ENCODE measurements at regions not wholly inside any gene's neighbourhood (a gene's known extent, or its start where the extent isn't known, plus 50 kb on each side); places are given as distances from the start of the nearest gene placed in this dataset.

GRCh38 chr4:182074810-182075209 is 168.4 kb upstream of the TENM3 start:
- no peak for DNase-seq (ENCODE audit: extremely low read depth in 1 of 2, low read depth in 1 of 2)

- no peak for DNase-seq (ENCODE audit: extremely low read depth in 1 of 2, low read depth in 1 of 2)
These were observed 160.3 kb upstream of the TENM3 start for GRCh38 chr4:182082910-182083309.

DNA sequence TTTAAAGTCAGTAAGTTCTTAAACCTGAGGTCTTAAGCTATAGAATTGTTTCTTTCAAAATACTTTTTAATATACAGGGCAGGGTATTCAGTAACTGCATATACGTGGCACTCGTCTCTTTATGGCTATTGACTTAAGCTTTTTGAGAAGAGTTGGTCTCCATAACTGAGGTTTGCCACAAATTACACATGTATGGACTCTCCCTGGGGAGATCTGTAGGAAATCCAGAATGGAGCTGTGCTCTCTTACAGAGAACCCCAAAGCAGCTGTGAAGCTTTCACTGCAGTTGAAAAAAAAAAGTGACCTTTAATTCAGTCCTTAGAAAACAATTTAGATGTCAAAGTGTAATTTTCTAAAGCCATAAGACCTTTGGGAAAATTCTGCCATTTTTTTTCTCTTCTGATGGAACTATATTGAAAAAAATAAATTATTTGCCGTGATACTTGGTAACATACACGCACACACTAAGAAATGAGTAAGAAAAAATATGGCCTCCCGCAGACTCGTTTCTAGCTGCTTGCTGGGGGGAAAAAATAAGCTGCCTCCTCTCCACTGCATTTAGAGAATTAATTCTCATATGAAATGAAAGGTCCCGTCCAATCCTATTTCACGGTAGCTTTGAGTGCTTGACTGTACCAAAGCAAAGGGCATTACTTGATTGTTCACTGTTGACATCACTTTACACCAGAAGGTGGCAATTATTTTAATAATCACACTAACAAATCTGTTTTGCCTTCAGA is 159.4 kb upstream of the TENM3 start:
- no peak for DNase-seq (ENCODE audit: extremely low read depth in 1 of 2, low read depth in 1 of 2)

DNA sequence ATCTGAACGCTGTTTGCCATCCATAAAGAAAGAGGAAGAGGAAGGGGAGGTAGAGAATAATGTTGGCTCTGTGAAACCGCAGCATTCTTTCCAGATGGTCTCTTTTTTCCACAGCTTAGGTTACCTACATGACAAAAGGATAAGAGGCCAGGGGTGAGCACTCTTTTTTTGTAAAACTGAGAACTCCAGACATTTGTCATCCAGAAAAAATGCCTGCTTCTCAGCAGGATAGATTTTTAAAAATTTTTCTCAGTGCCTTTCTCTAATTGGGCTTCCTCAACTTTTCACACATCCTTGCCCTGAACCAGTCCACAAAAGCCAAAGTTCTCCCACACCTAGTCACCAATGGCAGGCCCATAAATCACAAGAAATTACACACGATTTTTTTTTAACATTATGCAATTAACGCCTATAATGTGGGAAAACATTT is 158.1 kb upstream of the TENM3 start:
- DNase-seq (ENCODE audit: extremely low read depth in 1 of 2, low read depth in 1 of 2), result no peak

- DNase-seq (ENCODE audit: extremely low read depth in 1 of 2, low read depth in 1 of 2), result no peak
These were observed 153.9 kb upstream of the TENM3 start for GRCh38 chr4:182089326-182089725.

GRCh38 chr4:182090186-182090585 is 153.0 kb upstream of the TENM3 start:
- DNase-seq (ENCODE audit: extremely low read depth in 1 of 2, low read depth in 1 of 2), result no peak

GRCh38 chr4:182091128-182091527 is 152.1 kb upstream of the TENM3 start:
- DNase-seq (ENCODE audit: extremely low read depth in 1 of 2, low read depth in 1 of 2), result no peak

- no peak for DNase-seq (ENCODE audit: extremely low read depth in 1 of 2, low read depth in 1 of 2)
These were observed 149.8 kb upstream of the TENM3 start for GRCh38 chr4:182093431-182093831.

DNA sequence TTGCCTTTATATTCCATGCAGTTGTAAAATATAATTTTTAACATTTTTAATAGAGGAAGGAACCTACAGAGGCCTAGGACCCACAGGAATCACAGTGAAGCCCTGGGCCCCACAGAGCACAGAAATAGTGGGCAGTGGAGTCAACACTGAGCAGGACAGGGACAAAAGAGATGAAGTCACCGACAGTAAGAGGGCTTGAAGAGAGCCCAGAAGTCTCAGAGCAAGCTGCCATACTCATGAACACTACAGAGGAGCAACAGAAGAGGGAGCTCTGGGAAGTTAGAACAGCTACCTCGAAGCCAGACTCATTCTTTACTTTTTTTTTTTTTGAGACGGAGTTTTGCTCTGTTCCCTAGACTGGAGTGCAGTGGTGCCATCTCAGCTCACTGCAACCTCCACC is 149.3 kb upstream of the TENM3 start:
- DNase-seq (ENCODE audit: extremely low read depth in 1 of 2, low read depth in 1 of 2), result no peak

DNA sequence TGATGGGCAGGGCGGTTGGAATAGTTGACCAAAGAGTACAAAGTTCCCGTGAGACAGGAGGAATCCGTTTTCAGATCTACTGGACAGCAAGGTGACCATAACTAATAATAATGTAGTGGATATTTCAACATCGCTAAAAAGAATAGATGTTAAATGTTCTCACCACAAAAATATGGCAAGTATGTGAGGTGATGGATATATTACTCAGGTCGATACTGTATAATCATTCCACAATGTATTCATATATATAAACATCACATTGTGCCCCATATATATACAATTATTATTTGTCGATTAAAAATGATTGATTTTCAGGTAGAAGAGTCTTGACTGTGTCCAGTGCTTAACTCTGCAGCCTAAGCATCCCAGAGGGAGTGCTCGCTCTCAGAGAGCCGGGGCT is 141.6 kb upstream of the TENM3 start:
- no peak for DNase-seq (ENCODE audit: extremely low read depth in 1 of 2, low read depth in 1 of 2)

DNA sequence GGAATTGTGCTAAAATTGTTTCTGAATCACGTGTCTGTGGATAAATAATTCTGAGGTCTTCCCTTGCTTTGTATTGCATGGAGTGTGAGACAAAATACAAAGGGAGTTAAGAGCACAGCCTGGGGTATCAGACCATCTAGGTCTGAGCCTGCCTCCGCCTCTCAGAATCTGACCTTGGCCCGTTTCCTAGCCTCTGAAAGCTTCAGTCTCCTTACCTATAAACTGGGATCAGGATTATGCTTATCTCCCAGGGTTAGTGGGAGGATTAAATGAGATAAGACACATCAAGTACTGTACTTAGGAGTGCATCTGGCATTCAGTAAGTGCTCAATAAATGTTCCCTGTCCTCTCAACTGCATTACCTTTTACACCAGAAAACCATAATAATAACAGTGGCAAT is 140.6 kb upstream of the TENM3 start:
- DNase-seq (ENCODE audit: extremely low read depth in 1 of 2, low read depth in 1 of 2), result no peak

- DNase-seq (ENCODE audit: extremely low read depth in 1 of 2, low read depth in 1 of 2), result no peak
These were observed 139.4 kb upstream of the TENM3 start for GRCh38 chr4:182103614-182104319.

- no peak for DNase-seq (ENCODE audit: extremely low read depth in 1 of 2, low read depth in 1 of 2)
These were observed 137.8 kb upstream of the TENM3 start for GRCh38 chr4:182105416-182105815.

GRCh38 chr4:182107931-182108330 is 135.3 kb upstream of the TENM3 start:
- no peak for DNase-seq (ENCODE audit: extremely low read depth in 1 of 2, low read depth in 1 of 2)

GRCh38 chr4:182111586-182111985 is 131.6 kb upstream of the TENM3 start:
- no peak for DNase-seq (ENCODE audit: extremely low read depth in 1 of 2, low read depth in 1 of 2)

GRCh38 chr4:182113779-182114178 is 129.4 kb upstream of the TENM3 start:
- DNase-seq (ENCODE audit: extremely low read depth in 1 of 2, low read depth in 1 of 2), result no peak

DNA sequence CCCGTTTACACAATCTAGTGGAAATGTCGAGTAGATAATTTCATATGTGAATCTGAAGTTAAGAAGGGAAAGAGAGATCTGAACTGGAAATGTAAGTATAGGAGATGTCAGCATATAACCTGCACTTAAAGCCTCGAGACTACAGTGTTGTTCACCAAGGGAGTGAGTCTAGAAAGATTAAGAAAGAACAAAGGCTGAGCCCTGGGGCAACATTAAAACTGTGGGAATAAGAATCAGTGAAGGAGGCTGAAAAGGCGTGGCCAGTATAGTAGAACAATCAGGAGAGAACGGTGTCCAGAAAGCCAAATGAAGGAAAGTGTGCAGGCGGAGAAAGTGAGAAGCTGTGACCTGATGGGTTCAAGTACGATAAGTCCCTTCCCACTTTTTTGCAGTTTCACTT is 118.8 kb upstream of the TENM3 start:
- no peak for DNase-seq (ENCODE audit: extremely low read depth in 1 of 2, low read depth in 1 of 2)

- no peak for DNase-seq (ENCODE audit: extremely low read depth in 1 of 2, low read depth in 1 of 2)
These were observed 117.1 kb upstream of the TENM3 start for GRCh38 chr4:182126096-182126495.

- DNase-seq (ENCODE audit: extremely low read depth in 1 of 2, low read depth in 1 of 2), result no peak
These were observed 116.6 kb upstream of the TENM3 start for GRCh38 chr4:182126603-182127002.

GRCh38 chr4:182133033-182133432 is 110.2 kb upstream of the TENM3 start:
- no peak for DNase-seq (ENCODE audit: extremely low read depth in 1 of 2, low read depth in 1 of 2)

- no peak for DNase-seq (ENCODE audit: extremely low read depth in 1 of 2, low read depth in 1 of 2)
These were observed 108.9 kb upstream of the TENM3 start for GRCh38 chr4:182134261-182134660.

GRCh38 chr4:182136201-182136600 is 107.0 kb upstream of the TENM3 start:
- no peak for DNase-seq (ENCODE audit: extremely low read depth in 1 of 2, low read depth in 1 of 2)

DNA sequence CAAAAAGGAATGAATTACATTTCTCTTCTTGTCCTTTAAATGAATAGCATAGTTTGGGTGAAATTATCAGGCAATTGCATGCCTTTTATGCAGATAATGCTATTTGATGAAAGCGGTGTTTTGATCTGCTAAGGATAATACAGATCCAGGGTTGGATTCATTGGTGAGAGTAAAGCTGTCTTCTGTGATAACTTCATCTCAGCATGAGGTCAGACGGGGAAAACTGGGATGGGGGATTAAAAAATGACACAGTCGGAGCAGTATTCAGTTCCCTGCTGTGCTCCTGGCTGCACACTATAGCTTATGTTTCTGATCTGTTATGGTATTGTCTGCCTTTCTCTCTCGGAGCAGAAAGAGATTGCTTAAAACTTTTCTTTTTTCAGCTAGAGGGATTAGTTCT is 105.9 kb upstream of the TENM3 start:
- no peak for DNase-seq (ENCODE audit: extremely low read depth in 1 of 2, low read depth in 1 of 2)
